Neural progenitor cell (in vitro differentiated cells): ENCODE measurements at regions not wholly inside any gene's neighbourhood (a gene's known extent, or its start where the extent isn't known, plus 50 kb on each side); places are given as distances from the start of the nearest gene placed in this dataset.

Experiments used
- EZH2phosphoT487 ChIP-seq: fragments of 200-600 bp; sonication (generic); IDR thresholded peaks from 2 replicates; pipeline ENCODE4 v1.6.1; 2017; ENCODE audit warnings: antibody characterized with exemption
- TF ChIP-seq, protein P1 (sequence below): fragments of 200-600 bp; sonication (generic); IDR thresholded peaks from 2 replicates; pipeline ENCODE4 v1.5.1; 2017; ENCODE audit warnings: antibody characterized with exemption, mild to moderate bottlenecking

GRCh38 chr16:17951378-17951777, 385.2 kb downstream of the NPIPA8 start:
- TF ChIP-seq, protein P1, sequence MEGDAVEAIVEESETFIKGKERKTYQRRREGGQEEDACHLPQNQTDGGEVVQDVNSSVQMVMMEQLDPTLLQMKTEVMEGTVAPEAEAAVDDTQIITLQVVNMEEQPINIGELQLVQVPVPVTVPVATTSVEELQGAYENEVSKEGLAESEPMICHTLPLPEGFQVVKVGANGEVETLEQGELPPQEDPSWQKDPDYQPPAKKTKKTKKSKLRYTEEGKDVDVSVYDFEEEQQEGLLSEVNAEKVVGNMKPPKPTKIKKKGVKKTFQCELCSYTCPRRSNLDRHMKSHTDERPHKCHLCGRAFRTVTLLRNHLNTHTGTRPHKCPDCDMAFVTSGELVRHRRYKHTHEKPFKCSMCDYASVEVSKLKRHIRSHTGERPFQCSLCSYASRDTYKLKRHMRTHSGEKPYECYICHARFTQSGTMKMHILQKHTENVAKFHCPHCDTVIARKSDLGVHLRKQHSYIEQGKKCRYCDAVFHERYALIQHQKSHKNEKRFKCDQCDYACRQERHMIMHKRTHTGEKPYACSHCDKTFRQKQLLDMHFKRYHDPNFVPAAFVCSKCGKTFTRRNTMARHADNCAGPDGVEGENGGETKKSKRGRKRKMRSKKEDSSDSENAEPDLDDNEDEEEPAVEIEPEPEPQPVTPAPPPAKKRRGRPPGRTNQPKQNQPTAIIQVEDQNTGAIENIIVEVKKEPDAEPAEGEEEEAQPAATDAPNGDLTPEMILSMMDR = no peak
- TF ChIP-seq EZH2phosphoT487 = no peak
